Subcutaneous abdominal adipose tissue (tissue), 5 donors: ENCODE measurements at regions not wholly inside any gene's neighbourhood (a gene's known extent, or its start where the extent isn't known, plus 50 kb on each side); places are given as distances from the start of the nearest gene placed in this dataset.

Experiments used
- H3K27ac ChIP-seq: one replicate; pipeline ENCODE4 v1.7.0; 2013; ENCODE audit warnings: low read depth, mild to moderate bottlenecking, inconsistent platforms, low read length, moderate library complexity
- H3K27me3 ChIP-seq, 5 donors: one replicate each; pipeline ENCODE4 v1.7.0; 2013; ENCODE audit warnings: low read length in 5 of 5, inconsistent platforms in 1 of 5; ENCODE audit not compliant: control insufficient read depth in 5 of 5, insufficient read depth in 4 of 5
- H3K36me3 ChIP-seq, 5 donors: one replicate each; pipeline ENCODE4 v1.7.0; 2013; ENCODE audit warnings: low read length in 5 of 5; ENCODE audit not compliant: control insufficient read depth in 5 of 5, insufficient read depth in 5 of 5
- H3K4me1 ChIP-seq, 5 donors: one replicate each; pipeline ENCODE4 v1.7.0; 2013; ENCODE audit warnings: low read length in 5 of 5, mild to moderate bottlenecking in 3 of 5, moderate library complexity in 1 of 5; ENCODE audit not compliant: control insufficient read depth in 5 of 5, insufficient read depth in 5 of 5
- H3K4me3 ChIP-seq, 5 donors: one replicate each; pipeline ENCODE4 v1.7.0; 2013; ENCODE audit warnings: low read length in 5 of 5, low read depth in 1 of 5
- H3K9ac ChIP-seq, 5 donors: one replicate each; pipeline ENCODE4 v1.7.0; 2013; ENCODE audit warnings: low read length in 5 of 5, mild to moderate bottlenecking in 4 of 5, moderate library complexity in 3 of 5
- H3K9me3 ChIP-seq, 5 donors: one replicate each; pipeline ENCODE4 v1.7.0; 2013; ENCODE audit warnings: low read length in 5 of 5; ENCODE audit not compliant: control insufficient read depth in 5 of 5
- donor health status: healthy.
- donor health status: healthy.
- donor health status: healthy.
- donor health status: healthy.
- donor health status: healthy.

DNA sequence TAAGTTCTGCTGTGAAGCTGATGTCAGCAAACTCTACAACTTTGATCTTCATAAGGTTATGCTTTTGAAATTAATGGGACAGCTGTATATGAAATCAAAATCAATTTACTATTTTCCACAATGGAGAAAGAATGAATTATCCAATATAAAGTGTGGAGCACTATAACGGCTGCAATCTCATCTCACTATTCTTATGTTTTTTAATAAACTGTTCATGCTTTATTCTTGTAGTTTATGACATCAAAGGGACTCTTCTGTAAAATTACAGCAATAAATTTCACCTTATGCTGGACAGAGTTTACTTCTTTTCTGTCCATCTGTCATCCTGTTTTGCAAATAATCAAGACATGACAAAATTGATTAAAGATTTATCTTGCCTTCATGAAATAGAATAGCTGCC lies 192.5 kb downstream of the TECRL start:
- Histone ChIP-seq H3K36me3 (no peaks in the 10 kb centered on the region), H3K27me3 (no peaks in the 10 kb centered on the region), H3K4me1 (no peaks in the 10 kb centered on the region), H3K9me3 (no peaks in the 10 kb centered on the region), H3K27ac (no peak overlapping the region), H3K4me3 (no peak overlapping the region), H3K9ac (no peak overlapping the region)

DNA sequence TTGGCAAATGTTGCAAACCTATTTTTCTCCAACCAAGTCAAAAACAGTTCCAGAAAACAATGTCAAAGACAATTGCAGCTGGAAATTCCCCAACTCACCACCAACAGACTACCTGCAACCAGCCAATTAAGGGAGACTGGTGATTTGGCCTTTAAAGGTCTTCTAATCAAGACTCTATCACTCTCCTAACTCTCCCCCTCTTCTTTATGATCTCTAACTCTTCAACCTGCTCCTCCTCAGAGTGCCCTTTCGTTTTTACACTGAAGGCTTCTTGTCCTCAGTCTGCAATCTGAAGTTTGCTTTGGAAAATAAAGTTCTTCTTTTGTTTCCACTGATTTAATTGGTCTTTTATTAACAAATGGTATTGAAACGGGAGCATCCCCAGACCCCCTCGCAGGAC lies 203.9 kb downstream of the TECRL start:
- Histone ChIP-seq H3K27ac (no peak overlapping the region), H3K4me3 (no peak overlapping the region), H3K9ac (no peak overlapping the region), H3K9me3 (peaks cover 0 to 10% (median 6%) of the 10 kb centered on the region in 5 donors), H3K36me3 (no peaks in the 10 kb centered on the region), H3K4me1 (no peaks in the 10 kb centered on the region), H3K27me3 (no peaks in the 10 kb centered on the region)

DNA sequence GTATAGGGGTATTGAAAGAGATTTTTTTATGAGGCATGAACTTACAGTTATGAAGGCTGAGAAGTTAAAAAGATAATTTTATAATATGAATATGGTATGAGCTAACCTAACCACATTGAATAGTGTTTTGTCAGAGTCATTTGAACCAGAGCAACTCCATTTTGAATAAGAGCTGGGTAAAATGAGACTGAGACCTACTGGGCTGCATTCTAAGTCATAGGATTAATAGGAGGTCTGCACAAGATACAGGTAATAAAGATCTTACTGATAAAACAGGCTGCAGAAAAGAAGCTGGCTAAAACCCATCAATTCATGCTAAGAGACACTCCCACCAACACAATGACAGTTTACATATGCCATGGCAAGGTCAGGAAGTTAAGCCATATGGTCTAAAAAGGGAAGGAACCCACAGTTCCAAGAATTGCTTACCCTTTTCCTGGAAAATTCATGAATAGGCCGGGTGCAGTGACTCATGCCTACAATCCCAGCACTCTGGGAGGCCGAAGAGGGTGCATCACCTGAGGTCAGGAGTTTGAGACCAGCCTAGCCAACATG lies 209.2 kb downstream of the TECRL start:
- Histone ChIP-seq H3K27me3 (no peaks in the 10 kb centered on the region), H3K9me3 (no peaks in the 10 kb centered on the region), H3K4me1 (no peaks in the 10 kb centered on the region), H3K27ac (no peak overlapping the region), H3K4me3 (no peak overlapping the region), H3K9ac (no peak overlapping the region), H3K36me3 (no peaks in the 10 kb centered on the region)

DNA sequence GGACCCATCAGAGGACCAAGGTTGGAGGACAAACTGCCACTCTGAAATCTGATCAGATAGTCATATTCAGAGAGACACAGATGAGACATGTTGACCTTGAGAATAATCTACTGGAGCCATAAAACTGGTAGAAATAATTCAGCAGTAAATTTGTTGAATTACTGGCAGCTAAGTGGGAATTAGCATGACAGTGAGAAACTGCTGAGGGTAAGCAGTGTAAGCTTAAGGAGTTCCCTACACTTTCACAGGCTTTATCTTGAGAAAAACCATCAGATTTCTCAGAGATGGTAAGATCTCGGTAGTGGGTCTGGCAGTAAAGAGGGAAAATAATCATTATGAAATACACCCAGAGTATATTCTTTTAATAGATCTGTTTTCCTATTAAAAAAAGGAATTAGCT lies 213.7 kb downstream of the TECRL start:
- peaks cover 0 to 6% (median 0%) of the 10 kb centered on the region in 5 donors for H3K4me1 ChIP-seq
- H3K36me3 ChIP-seq, result no peaks in the 10 kb centered on the region
- no peaks in the 10 kb centered on the region for H3K27me3 ChIP-seq
- no peak overlapping the region for H3K9ac ChIP-seq
- no peak overlapping the region for H3K27ac ChIP-seq
- no peak overlapping the region for H3K4me3 ChIP-seq
- H3K9me3 ChIP-seq, result no peaks in the 10 kb centered on the region

DNA sequence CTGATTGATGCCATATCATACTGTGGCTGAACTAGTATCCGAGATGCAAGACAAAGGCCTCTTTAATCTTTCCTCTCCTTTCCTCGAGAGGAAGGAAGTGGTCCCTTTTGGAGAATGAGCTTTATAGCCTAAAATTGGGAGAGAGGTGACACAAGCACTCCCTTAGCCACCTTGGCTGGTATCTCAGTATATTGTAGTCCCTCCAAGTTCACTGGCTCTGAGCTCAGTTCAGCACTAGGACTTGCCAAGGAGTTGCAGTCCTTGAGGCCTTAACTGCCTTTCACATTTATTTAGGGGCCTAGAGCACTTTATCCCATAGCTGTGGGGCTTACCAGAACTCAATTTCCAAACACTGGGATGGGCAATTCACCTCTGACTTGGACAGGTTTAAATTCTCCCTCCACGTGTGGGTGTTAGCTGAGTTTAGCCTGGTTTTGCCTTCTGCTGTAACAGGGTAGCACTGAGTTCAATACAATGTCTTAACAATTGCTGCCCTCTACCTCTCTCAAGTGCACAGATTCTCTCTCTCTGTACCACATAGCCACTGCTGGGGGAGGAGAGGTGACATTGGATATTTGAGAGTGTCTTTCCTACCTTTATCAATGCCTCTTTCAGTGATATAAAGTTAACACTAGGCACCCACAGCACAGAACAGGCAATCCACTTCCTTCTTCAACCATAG lies 216.4 kb downstream of the TECRL start:
- no peaks in the 10 kb centered on the region for H3K27me3 ChIP-seq
- peaks cover 0 to 6% (median 0%) of the 10 kb centered on the region in 5 donors for H3K4me1 ChIP-seq
- no peak overlapping the region for H3K9ac ChIP-seq
- no peaks in the 10 kb centered on the region for H3K36me3 ChIP-seq
- H3K27ac ChIP-seq, result no peak overlapping the region
- H3K4me3 ChIP-seq, result no peak overlapping the region
- H3K9me3 ChIP-seq, result no peaks in the 10 kb centered on the region

DNA sequence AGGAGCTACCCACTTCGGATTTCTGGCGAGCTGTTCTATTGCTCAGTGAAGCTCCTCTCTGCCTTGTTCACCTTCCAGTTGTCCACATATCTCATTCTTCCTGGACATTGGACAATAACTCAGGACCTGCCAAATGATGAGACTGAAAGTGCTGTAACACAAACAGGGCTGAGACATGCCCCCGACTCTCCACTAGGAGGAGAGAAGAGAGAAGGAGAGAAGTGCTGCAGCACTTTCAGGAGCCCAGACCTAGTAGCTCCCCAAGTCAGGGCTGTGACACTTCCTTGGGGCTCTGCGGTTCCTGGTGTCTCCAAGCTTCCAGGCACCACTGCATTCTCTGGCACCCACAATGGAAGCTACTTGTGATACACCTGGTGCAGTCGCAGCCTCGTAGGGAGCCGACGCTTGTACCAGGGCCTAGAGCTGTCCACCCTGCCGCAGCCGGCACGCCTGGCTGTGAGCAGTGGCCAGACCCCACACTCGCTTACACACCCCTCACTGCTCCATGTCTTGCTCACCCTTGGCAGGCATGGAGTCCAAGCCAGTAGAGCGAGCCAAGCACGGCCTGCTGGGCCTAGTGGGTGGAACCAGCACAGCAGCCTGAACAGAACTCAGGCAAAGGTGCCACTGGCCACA lies 234.9 kb downstream of the TECRL start:
- no peaks in the 10 kb centered on the region for H3K36me3 ChIP-seq
- H3K4me1 ChIP-seq, result no peaks in the 10 kb centered on the region
- H3K27me3 ChIP-seq, result no peaks in the 10 kb centered on the region
- no peaks in the 10 kb centered on the region for H3K9me3 ChIP-seq
- H3K9ac ChIP-seq, result no peak overlapping the region
- H3K4me3 ChIP-seq, result no peak overlapping the region
- H3K27ac ChIP-seq, result no peak overlapping the region

DNA sequence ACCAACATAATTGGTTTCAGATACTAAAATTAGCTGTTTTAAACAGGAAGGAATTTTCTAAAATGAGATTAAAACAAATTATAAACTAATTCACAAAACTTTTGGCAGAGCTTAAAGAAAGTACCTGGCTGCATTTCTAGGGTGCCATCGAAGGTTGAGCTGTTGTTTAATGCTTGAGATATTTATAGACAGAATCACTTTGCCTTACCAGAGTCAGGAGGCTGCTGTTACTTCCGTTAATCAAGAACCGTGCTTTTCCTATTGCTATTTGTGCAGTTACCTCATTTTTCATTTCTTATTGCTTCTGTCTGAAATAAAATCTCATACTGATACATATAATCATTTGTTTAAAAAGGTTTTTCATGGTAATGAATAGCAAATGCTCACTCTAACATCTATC lies 242.9 kb downstream of the TECRL start:
- Histone ChIP-seq H3K4me1 (peaks cover 0 to 2% (median 0%) of the 10 kb centered on the region in 5 donors), H3K9me3 (no peaks in the 10 kb centered on the region), H3K27ac (no peak overlapping the region), H3K36me3 (no peaks in the 10 kb centered on the region), H3K27me3 (no peaks in the 10 kb centered on the region), H3K4me3 (no peak overlapping the region), H3K9ac (no peak overlapping the region)

DNA sequence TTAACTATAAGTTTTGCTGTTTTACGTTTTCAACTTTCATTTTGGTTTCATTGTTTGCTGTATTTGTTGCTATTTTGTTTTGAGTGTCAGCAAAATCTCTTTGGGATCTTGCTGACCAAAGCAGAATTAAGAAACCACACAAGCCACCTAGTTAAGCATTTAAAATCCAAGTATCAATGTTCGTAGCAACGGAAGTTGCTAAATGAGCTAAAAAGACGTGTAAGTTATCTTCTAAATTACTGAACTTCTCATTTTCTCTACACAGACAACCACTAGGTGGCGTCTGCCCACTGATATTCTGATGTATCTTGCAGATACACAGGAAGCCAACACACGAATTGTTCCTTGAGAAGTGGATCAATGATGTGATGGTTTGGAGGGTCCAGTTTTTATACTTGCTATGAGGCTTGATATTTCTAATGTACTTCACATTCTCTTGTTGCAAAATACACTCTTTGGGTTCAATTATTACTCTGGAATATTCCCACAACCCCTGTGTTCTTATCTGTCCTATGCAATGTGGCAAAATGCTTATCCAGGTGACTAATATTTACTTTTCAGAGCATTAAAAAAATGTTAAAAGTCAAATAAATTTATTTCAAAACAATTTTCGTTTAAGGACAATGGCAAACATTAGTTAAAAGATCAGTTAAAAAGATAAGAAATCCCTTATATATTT lies 250.5 kb downstream of the TECRL start:
- Histone ChIP-seq H3K27me3 (no peaks in the 10 kb centered on the region), H3K36me3 (no peaks in the 10 kb centered on the region), H3K9ac (no peak overlapping the region), H3K27ac (no peak overlapping the region), H3K9me3 (peaks cover 0 to 2% (median 0%) of the 10 kb centered on the region in 5 donors), H3K4me3 (peak overlapping the region in 4 of 5 donors; percentile 37 to 56 (median 52)), H3K4me1 (peaks cover 0 to 4% (median 0%) of the 10 kb centered on the region in 5 donors)

DNA sequence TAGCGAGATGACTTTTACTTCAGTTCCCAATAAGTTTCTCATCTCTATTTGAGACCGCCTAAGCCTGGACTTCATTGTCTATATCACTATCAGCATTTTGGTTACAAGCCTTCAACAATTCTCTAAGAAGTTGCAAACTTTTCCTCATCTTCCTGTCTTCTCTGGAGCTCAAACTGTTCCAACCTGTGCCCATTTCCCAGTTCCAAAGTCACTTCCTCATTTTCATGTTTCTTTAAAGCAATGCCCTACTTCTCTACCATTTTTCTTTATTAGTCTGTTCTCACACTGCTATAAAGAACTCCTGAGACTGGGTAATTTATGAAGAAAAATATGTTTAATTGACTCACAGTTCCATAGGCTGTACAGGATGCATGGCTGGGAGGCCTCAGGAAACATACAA lies 251.9 kb downstream of the TECRL start:
- Histone ChIP-seq H3K27me3 (no peaks in the 10 kb centered on the region), H3K9ac (no peak overlapping the region), H3K27ac (no peak overlapping the region), H3K4me3 (no peak overlapping the region), H3K36me3 (no peaks in the 10 kb centered on the region), H3K4me1 (peaks cover 0 to 4% (median 0%) of the 10 kb centered on the region in 5 donors), H3K9me3 (peaks cover 0 to 2% (median 0%) of the 10 kb centered on the region in 5 donors)

DNA sequence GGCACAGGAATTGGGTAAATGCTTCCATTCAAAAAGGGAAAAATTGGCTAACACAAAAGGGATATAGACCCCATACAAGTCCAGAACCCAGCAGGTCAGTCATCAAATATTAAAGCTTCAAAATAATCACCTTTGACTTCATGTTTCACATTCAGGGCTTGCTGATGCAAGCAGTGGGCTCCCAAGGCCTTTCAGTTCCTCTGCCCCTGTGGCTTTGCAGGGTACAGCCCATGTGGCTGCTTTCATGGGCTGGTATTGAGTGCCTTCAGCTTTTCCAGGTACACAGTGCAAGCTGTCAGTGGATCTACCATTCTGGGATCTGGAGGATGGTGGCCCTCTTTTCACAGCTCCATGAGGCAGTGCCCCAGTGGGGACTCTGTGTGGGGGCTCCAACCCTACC lies 253.0 kb downstream of the TECRL start:
- peaks cover 0 to 2% (median 0%) of the 10 kb centered on the region in 5 donors for H3K9me3 ChIP-seq
- no peaks in the 10 kb centered on the region for H3K27me3 ChIP-seq
- H3K9ac ChIP-seq, result no peak overlapping the region
- no peak overlapping the region for H3K4me3 ChIP-seq
- no peak overlapping the region for H3K27ac ChIP-seq
- no peaks in the 10 kb centered on the region for H3K36me3 ChIP-seq
- peaks cover 0 to 4% (median 0%) of the 10 kb centered on the region in 5 donors for H3K4me1 ChIP-seq
